ENCODE measurements at regions not wholly inside any gene's neighbourhood (a gene's known extent, or its start where the extent isn't known, plus 50 kb on each side); places are given as distances from the start of the nearest gene placed in this dataset.

DNA sequence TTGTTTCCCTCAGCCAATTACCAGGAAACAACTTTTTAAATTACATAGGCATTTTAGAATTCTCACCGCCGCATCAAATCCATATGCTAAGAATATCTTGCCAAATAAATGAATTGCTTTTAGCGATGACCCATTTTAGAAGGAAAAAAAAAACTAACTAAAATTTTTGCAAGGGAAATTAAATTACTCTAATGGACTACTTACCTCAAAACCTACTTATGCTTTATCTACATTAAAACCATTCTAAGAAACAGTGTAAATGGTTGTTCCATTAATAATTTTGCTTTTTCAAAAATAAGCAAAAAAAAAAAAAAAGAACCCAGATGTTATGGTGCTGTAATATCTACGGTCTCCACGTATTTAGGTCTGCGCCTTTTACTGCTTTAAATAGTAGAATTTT is 73.5 kb upstream of the CCDC150 start:
- Mint-ChIP-seq H3K9me3 (peaks cover 0 to 7% (median 1%) of the 10 kb centered on the region in 6 donors), H3K4me1 (no peaks in the 10 kb centered on the region), H3K36me3 (no peaks in the 10 kb centered on the region), H3K27ac (no peak overlapping the region), H3K4me3 (no peak overlapping the region), H3K27me3 (ENCODE audit: low read depth in 3 of 3) (peaks cover 4 to 8% (median 6%) of the 10 kb centered on the region in 3 donors)
- no peak for DNase-seq

DNA sequence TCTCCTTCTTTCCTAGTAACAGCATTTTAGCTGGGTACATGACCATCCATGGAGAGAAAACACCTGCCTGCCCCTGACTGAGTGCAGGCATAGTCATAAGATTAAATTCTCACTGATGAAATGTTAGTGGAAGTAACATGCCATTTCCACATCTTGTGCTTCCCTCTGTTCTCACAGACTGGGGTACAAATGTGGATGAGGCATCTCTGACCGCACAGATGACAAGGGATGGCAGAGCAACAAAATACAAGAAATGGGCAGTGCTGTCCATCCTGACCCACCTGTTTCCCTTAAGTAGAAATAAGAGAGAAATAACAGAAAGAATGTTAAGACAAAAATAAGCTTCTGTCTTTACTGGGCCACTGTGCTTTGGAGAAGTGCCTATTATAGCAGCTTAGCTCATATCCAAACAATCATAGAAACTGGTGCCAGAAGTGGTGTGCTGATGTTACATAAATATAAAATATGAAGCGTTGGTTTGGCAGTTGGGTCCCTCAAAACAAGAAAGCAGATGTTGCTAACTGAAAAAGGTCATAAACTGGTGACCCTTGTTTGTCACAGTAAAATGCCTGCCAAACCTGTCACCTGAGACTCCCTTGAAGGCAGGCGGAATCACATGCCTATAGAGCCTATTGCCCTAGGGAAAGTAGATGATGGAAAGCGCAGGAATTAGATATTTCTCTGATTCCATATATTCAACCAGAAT is 72.4 kb upstream of the CCDC150 start:
- no peak overlapping the region for H3K27ac Mint-ChIP-seq
- H3K9me3 Mint-ChIP-seq, result peaks cover 0 to 3% (median 0%) of the 10 kb centered on the region in 6 donors
- peaks cover 0 to 3% (median 0%) of the 10 kb centered on the region in 3 donors for H3K36me3 Mint-ChIP-seq
- no peak for DNase-seq
- no peak overlapping the region for H3K4me3 Mint-ChIP-seq
- H3K4me1 Mint-ChIP-seq, result no peaks in the 10 kb centered on the region
- peaks cover 0 to 6% (median 3%) of the 10 kb centered on the region in 3 donors for H3K27me3 Mint-ChIP-seq (ENCODE audit: low read depth in 3 of 3)

DNA sequence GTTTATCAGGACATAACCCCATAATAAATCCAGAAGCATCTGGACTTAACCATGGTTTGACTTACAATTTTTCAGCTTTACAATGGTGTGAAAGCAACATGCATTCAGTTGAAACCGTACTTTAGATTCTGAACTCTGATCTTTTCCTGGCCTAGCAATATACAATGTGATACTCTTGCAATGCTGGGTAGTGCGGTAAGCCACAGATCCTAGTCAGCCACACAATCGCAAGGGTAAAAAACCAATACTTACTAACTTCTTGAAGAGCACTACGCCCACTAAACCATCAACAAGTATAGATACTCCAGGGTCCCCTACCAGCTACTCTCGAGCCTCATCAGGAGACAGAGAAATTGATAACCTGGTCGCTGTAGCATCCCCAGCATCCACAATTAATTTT is 71.0 kb upstream of the CCDC150 start:
- Mint-ChIP-seq H3K27ac (no peak overlapping the region), H3K4me3 (no peak overlapping the region), H3K36me3 (peaks cover 0 to 4% (median 0%) of the 10 kb centered on the region in 3 donors), H3K9me3 (peaks cover 0 to 9% (median 2%) of the 10 kb centered on the region in 6 donors), H3K4me1 (no peaks in the 10 kb centered on the region), H3K27me3 (ENCODE audit: low read depth in 3 of 3) (peaks cover 0 to 5% (median 3%) of the 10 kb centered on the region in 3 donors)
- DNase-seq, result no peak

DNA sequence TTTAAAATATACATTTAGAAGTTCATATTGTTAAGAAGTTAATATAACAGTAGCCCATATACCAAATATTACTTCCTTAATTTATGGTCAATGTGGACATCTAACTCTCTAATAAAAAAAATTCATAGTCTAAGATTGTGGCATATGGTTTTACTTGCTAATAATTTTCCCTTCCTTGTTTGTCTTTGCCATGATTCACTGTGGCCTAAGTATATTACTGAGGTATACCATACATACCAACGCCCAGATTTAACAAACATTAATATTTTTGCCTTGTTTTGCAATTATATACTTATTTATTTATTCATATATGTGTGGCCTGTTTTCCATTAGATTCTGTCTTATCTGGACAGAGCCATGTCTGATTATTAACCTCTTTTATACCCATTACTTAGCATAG is 54.6 kb upstream of the CCDC150 start:
- no peaks in the 10 kb centered on the region for H3K36me3 Mint-ChIP-seq
- H3K9me3 Mint-ChIP-seq, result peaks cover 0 to 9% (median 1%) of the 10 kb centered on the region in 6 donors
- H3K4me1 Mint-ChIP-seq, result no peaks in the 10 kb centered on the region
- DNase-seq, result no peak
- peaks cover 2 to 8% (median 2%) of the 10 kb centered on the region in 3 donors for H3K27me3 Mint-ChIP-seq (ENCODE audit: low read depth in 3 of 3)
- H3K4me3 Mint-ChIP-seq, result no peak overlapping the region
- H3K27ac Mint-ChIP-seq, result no peak overlapping the region

DNA sequence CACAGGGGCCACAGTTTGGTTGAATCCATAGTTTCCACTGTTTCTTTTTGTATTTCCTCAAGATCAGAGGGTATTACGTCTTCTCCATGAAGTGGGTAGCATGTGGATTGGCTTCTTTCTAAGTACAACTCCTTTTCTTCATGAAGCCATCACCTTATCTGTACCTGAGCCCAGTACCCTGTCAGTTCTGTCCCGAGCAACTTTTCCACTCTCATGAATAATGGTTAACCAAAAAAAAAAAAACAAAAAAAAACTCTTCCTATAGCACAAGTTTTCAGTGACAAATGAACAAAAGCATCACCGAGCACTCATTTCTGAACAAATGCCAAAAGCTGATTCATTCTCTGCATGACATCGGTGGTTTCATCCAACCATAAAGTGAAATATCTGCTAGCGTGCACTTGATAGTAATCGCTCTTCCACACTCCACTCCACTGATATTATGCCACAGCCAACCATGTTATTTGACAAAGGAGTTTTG is 53.0 kb upstream of the CCDC150 start:
- Mint-ChIP-seq H3K9me3 (peaks cover 0 to 9% (median 0%) of the 10 kb centered on the region in 6 donors), H3K27ac (no peak overlapping the region), H3K27me3 (ENCODE audit: low read depth in 3 of 3) (peaks cover 2 to 15% (median 5%) of the 10 kb centered on the region in 3 donors), H3K4me3 (no peak overlapping the region), H3K4me1 (no peaks in the 10 kb centered on the region), H3K36me3 (no peaks in the 10 kb centered on the region)
- no peak for DNase-seq

DNA sequence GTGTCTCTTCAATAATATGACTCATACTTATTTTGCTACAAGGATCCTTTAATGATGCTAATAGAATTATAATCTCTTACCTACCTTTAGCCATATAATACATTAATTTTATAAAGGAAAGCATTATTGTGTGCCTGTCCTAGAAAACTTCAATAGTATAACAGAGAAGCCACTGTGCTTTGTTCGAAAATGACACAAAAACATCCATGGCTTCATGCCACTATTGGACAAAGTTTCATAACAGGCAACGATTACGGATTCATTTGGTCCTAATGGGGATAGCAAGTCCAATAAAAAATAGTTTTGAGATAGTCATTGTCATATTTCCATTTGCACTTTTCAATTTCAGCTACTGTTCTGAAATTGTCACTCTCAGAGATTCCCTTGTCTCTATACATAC is 52.5 kb upstream of the CCDC150 start:
- H3K9me3 Mint-ChIP-seq, result peaks cover 0 to 9% (median 0%) of the 10 kb centered on the region in 6 donors
- no peaks in the 10 kb centered on the region for H3K36me3 Mint-ChIP-seq
- H3K4me3 Mint-ChIP-seq, result no peak overlapping the region
- no peak overlapping the region for H3K27ac Mint-ChIP-seq
- peaks cover 6 to 20% (median 10%) of the 10 kb centered on the region in 3 donors for H3K27me3 Mint-ChIP-seq (ENCODE audit: low read depth in 3 of 3)
- H3K4me1 Mint-ChIP-seq, result peaks cover 0 to 4% of the 10 kb centered on the region in 2 donors
- no peak for DNase-seq

DNA sequence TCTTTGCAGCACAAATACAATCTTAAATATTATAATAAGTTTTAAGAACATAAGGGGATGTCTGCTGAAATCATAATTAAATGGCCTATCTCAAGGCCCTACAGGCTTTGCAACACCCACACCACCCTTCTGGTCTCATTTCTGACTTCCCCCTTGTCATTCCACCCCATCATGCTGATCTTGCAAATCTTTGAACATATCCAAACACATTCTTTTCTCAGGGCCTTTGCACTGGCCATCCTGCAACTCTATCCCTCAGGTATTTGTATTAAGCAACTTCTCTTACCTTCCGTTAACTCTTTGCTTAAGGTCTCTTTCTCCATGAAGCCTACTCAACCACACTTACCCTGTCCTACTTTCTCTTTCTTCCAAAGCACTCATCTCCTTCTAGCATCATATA is 51.8 kb upstream of the CCDC150 start:
- H3K27ac Mint-ChIP-seq, result no peak overlapping the region
- peaks cover 0 to 9% (median 0%) of the 10 kb centered on the region in 6 donors for H3K9me3 Mint-ChIP-seq
- H3K27me3 Mint-ChIP-seq (ENCODE audit: low read depth in 3 of 3), result peaks cover 8 to 20% (median 14%) of the 10 kb centered on the region in 3 donors
- no peaks in the 10 kb centered on the region for H3K36me3 Mint-ChIP-seq
- H3K4me3 Mint-ChIP-seq, result no peak overlapping the region
- peaks cover 2 to 8% of the 10 kb centered on the region in 2 donors for H3K4me1 Mint-ChIP-seq
- no peak for DNase-seq

DNA sequence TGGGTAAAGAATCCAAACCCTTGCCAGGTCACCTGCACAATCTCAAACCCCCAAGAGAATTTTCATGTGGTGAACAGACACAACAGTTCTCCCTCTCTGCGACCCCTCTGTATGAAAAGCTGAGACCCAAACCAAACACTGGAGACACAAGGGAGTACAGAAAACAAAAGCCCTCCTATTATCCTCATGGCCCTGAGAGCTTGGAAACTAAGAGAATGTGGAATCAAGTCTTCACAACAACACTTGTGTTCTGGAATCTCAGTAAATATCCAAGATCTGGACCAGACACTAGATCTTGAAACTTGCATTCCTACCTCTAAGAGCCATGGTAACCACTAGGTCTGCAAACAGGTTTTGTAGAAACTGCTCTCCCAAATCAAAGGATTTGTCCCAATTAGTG is 50.1 kb upstream of the CCDC150 start:
- no peak overlapping the region for H3K27ac Mint-ChIP-seq
- no peak overlapping the region for H3K4me3 Mint-ChIP-seq
- DNase-seq, result no peak
- H3K9me3 Mint-ChIP-seq, result peaks cover 0 to 9% (median 0%) of the 10 kb centered on the region in 6 donors
- H3K4me1 Mint-ChIP-seq, result peaks cover 6 to 8% of the 10 kb centered on the region in 2 donors
- peaks cover 8 to 23% (median 14%) of the 10 kb centered on the region in 3 donors for H3K27me3 Mint-ChIP-seq (ENCODE audit: low read depth in 3 of 3)
- H3K36me3 Mint-ChIP-seq, result no peaks in the 10 kb centered on the region

Data from immature natural killer cell (primary cell).